HG03045 (cell line): ENCODE measurements at regions not wholly inside any gene's neighbourhood (a gene's known extent, or its start where the extent isn't known, plus 50 kb on each side); places are given as distances from the start of the nearest gene placed in this dataset.
"Not testable (repeated sequence)": the region's sequence is repeated elsewhere in the genome, so short reads cannot be mapped to it uniquely, and the experiment has no call there.

ENCODE experiments used
- ATAC-seq: cut with Tn5 transposase; IDR thresholded peaks from one replicate; pipeline ENCODE4 v1.9.1; 2021; ENCODE audit warnings: mild to moderate bottlenecking, moderate library complexity; ENCODE audit not compliant: unreplicated experiment

- ATAC-seq = no peak
Observed at GRCh38 chr14:44453433-44454171, 53.5 kb downstream of the FSCB start.

GRCh38 chr14:44450232-44450631 is 56.9 kb downstream of the FSCB start:
- not testable (repeated sequence) for ATAC-seq

GRCh38 chr14:44449680-44450079 is 57.4 kb downstream of the FSCB start:
- no peak for ATAC-seq

GRCh38 chr14:44448951-44449358 is 58.1 kb downstream of the FSCB start:
- no peak for ATAC-seq

- no peak for ATAC-seq
Observed at GRCh38 chr14:44446965-44447364, 60.1 kb downstream of the FSCB start.

- ATAC-seq = no peak
Observed at GRCh38 chr14:44444454-44444853, 62.6 kb downstream of the FSCB start.

- ATAC-seq = no peak
Observed at GRCh38 chr14:44438936-44439335, 68.1 kb downstream of the FSCB start.

- no peak for ATAC-seq
Observed at GRCh38 chr14:44438221-44438620, 68.9 kb downstream of the FSCB start.

GRCh38 chr14:44436458-44436857 is 70.6 kb downstream of the FSCB start:
- ATAC-seq = no peak

GRCh38 chr14:44428231-44428945 is 78.7 kb downstream of the FSCB start:
- no peak for ATAC-seq

GRCh38 chr14:44422699-44423098 is 84.4 kb downstream of the FSCB start:
- ATAC-seq = no peak

- ATAC-seq = no peak
Observed at GRCh38 chr14:44420226-44420625, 86.9 kb downstream of the FSCB start.

- no peak for ATAC-seq
Observed at GRCh38 chr14:44418856-44419255, 88.2 kb downstream of the FSCB start.

GRCh38 chr14:44417809-44418208 is 89.3 kb downstream of the FSCB start:
- ATAC-seq = no peak

GRCh38 chr14:44414646-44415045 is 92.4 kb downstream of the FSCB start:
- no peak for ATAC-seq

- no peak for ATAC-seq
Observed at GRCh38 chr14:44412858-44413569, 94.1 kb downstream of the FSCB start.

GRCh38 chr14:44405011-44405486 is 102.0 kb downstream of the FSCB start:
- ATAC-seq = no peak

GRCh38 chr14:44404599-44404998 is 102.5 kb downstream of the FSCB start:
- ATAC-seq = no peak

GRCh38 chr14:44404036-44404435 is 103.0 kb downstream of the FSCB start:
- no peak for ATAC-seq

- ATAC-seq = no peak
Observed at GRCh38 chr14:44403193-44403592, 103.9 kb downstream of the FSCB start.

GRCh38 chr14:44396226-44396625 is 110.9 kb downstream of the FSCB start:
- ATAC-seq = no peak

- no peak for ATAC-seq
Observed at GRCh38 chr14:44392984-44393383, 114.1 kb downstream of the FSCB start.
